ENCODE measurements at regions not wholly inside any gene's neighbourhood (a gene's known extent, or its start where the extent isn't known, plus 50 kb on each side); places are given as distances from the start of the nearest gene placed in this dataset.
"Not testable (repeated sequence)": the region's sequence is repeated elsewhere in the genome, so short reads cannot be mapped to it uniquely, and the experiment has no call there.

- DNase-seq (ENCODE audit: low read depth), result not testable (repeated sequence)
Measured at GRCh38 chr22:11795979-11796378, 3732.0 kb upstream of the OR11H1 start.

- not testable (repeated sequence) for DNase-seq (ENCODE audit: low read depth)
Measured at GRCh38 chr22:11815481-11815880, 3712.5 kb upstream of the OR11H1 start.

- not testable (repeated sequence) for DNase-seq (ENCODE audit: low read depth)
Measured at GRCh38 chr22:11818845-11819244, 3709.1 kb upstream of the OR11H1 start.

- DNase-seq (ENCODE audit: low read depth), result not testable (repeated sequence)
Measured at GRCh38 chr22:11822326-11822725, 3705.7 kb upstream of the OR11H1 start.

- not testable (repeated sequence) for DNase-seq (ENCODE audit: low read depth)
Measured at GRCh38 chr22:11825009-11825408, 3703.0 kb upstream of the OR11H1 start.

GRCh38 chr22:11826000-11826399 is 3702.0 kb upstream of the OR11H1 start:
- not testable (repeated sequence) for DNase-seq (ENCODE audit: low read depth)

- peak; percentile 5 for DNase-seq (ENCODE audit: low read depth)
Measured at GRCh38 chr22:11829426-11829825, 3698.6 kb upstream of the OR11H1 start.

Measured in RPMI7951 (cell line).